Neuron (in vitro differentiated cells): ENCODE measurements at regions not wholly inside any gene's neighbourhood (a gene's known extent, or its start where the extent isn't known, plus 50 kb on each side); places are given as distances from the start of the nearest gene placed in this dataset.
"Not testable (repeated sequence)": the region's sequence is repeated elsewhere in the genome, so short reads cannot be mapped to it uniquely, and the experiment has no call there.

ENCODE experiments used
- H2AFZ ChIP-seq: one replicate; pipeline ENCODE4 v1.6.1; 2013; ENCODE audit warnings: low read depth, mild to moderate bottlenecking, inconsistent platforms, low read length, moderate library complexity
- H3K27me3 ChIP-seq: one replicate; pipeline ENCODE4 v1.6.1; 2013; ENCODE audit warnings: low read length; ENCODE audit not compliant: insufficient read depth
- H3K36me3 ChIP-seq: one replicate; pipeline ENCODE4 v1.6.1; 2013; ENCODE audit warnings: low read length; ENCODE audit not compliant: insufficient read depth
- H3K4me1 ChIP-seq: one replicate; pipeline ENCODE4 v1.6.1; 2013; ENCODE audit warnings: low read length; ENCODE audit not compliant: insufficient read depth
- H3K4me3 ChIP-seq: 2 replicates; pipeline ENCODE4 v1.5.1; 2013; ENCODE audit warnings: mild to moderate bottlenecking, low read length, moderate library complexity
- H3K9me3 ChIP-seq: one replicate; pipeline ENCODE4 v1.6.1; 2013; ENCODE audit warnings: low read length

GRCh38 chr3:171915275-171915674 is 72.1 kb downstream of the TMEM212 start:
- H3K36me3 ChIP-seq, result no peaks in the 10 kb centered on the region
- no peaks in the 10 kb centered on the region for H3K27me3 ChIP-seq
- no peak overlapping the region for H3K4me3 ChIP-seq
- H3K9me3 ChIP-seq, result peaks cover 5% of the 10 kb centered on the region
- H2AFZ ChIP-seq, result no peak overlapping the region
- no peaks in the 10 kb centered on the region for H3K4me1 ChIP-seq

- H3K9me3 ChIP-seq, result peaks cover 5% of the 10 kb centered on the region
- no peak overlapping the region for H2AFZ ChIP-seq
- H3K4me1 ChIP-seq, result no peaks in the 10 kb centered on the region
- no peaks in the 10 kb centered on the region for H3K27me3 ChIP-seq
- H3K4me3 ChIP-seq, result no peak overlapping the region
- H3K36me3 ChIP-seq, result no peaks in the 10 kb centered on the region
These were observed 73.7 kb downstream of the TMEM212 start for GRCh38 chr3:171916888-171917287.

- not testable (repeated sequence) for H3K9me3 ChIP-seq, H3K4me1 ChIP-seq, H3K27me3 ChIP-seq, H3K36me3 ChIP-seq, H2AFZ ChIP-seq, H3K4me3 ChIP-seq
These were observed 79.5 kb downstream of the TMEM212 start for GRCh38 chr3:171922629-171923028.

- H3K9me3 ChIP-seq, H3K4me3 ChIP-seq: not testable (repeated sequence)
These were observed 80.5 kb downstream of the TMEM212 start for GRCh38 chr3:171923668-171924067.

GRCh38 chr3:171924864-171925263 is 81.7 kb downstream of the TMEM212 start:
- H3K4me3 ChIP-seq, H3K9me3 ChIP-seq, H3K4me1 ChIP-seq, H2AFZ ChIP-seq, H3K27me3 ChIP-seq, H3K36me3 ChIP-seq: not testable (repeated sequence)

More at GRCh38 chr3:171923668-171924067, 80.5 kb downstream of the TMEM212 start:
- H2AFZ ChIP-seq, H3K36me3 ChIP-seq, H3K27me3 ChIP-seq, H3K4me1 ChIP-seq: not testable (repeated sequence)

- no peak overlapping the region for H2AFZ ChIP-seq
- no peaks in the 10 kb centered on the region for H3K9me3 ChIP-seq
- no peaks in the 10 kb centered on the region for H3K4me1 ChIP-seq
- no peaks in the 10 kb centered on the region for H3K36me3 ChIP-seq
- H3K4me3 ChIP-seq, result no peak overlapping the region
- H3K27me3 ChIP-seq, result no peaks in the 10 kb centered on the region
These were observed 89.0 kb downstream of the TMEM212 start for GRCh38 chr3:171932153-171932611.

GRCh38 chr3:171933441-171933840 is 90.3 kb downstream of the TMEM212 start:
- Histone ChIP-seq H2AFZ (no peak overlapping the region), H3K4me1 (no peaks in the 10 kb centered on the region), H3K4me3 (no peak overlapping the region), H3K27me3 (no peaks in the 10 kb centered on the region), H3K36me3 (no peaks in the 10 kb centered on the region), H3K9me3 (no peaks in the 10 kb centered on the region)

- Histone ChIP-seq H3K4me1 (peaks cover under 1% of the 10 kb centered on the region), H2AFZ (no peak overlapping the region), H3K27me3 (no peaks in the 10 kb centered on the region), H3K4me3 (no peak overlapping the region), H3K36me3 (no peaks in the 10 kb centered on the region), H3K9me3 (no peaks in the 10 kb centered on the region)
These were observed 92.3 kb downstream of the TMEM212 start for GRCh38 chr3:171935261-171936123.

GRCh38 chr3:171936191-171936841 is 93.2 kb downstream of the TMEM212 start:
- no peaks in the 10 kb centered on the region for H3K9me3 ChIP-seq
- no peaks in the 10 kb centered on the region for H3K27me3 ChIP-seq
- no peak overlapping the region for H2AFZ ChIP-seq
- H3K36me3 ChIP-seq, result no peaks in the 10 kb centered on the region
- peaks cover 5% of the 10 kb centered on the region for H3K4me1 ChIP-seq
- no peak overlapping the region for H3K4me3 ChIP-seq

- no peaks in the 10 kb centered on the region for H3K9me3 ChIP-seq
- H3K36me3 ChIP-seq, result no peaks in the 10 kb centered on the region
- no peaks in the 10 kb centered on the region for H3K27me3 ChIP-seq
- peaks cover 7% of the 10 kb centered on the region for H3K4me1 ChIP-seq
- H2AFZ ChIP-seq, result no peak overlapping the region
- H3K4me3 ChIP-seq, result no peak overlapping the region
These were observed 96.4 kb downstream of the TMEM212 start for GRCh38 chr3:171939578-171939977.

GRCh38 chr3:171940151-171940649 is 97.1 kb downstream of the TMEM212 start:
- Histone ChIP-seq H2AFZ (no peak overlapping the region), H3K36me3 (no peaks in the 10 kb centered on the region), H3K4me1 (peaks cover 9% of the 10 kb centered on the region), H3K4me3 (no peak overlapping the region), H3K9me3 (no peaks in the 10 kb centered on the region), H3K27me3 (no peaks in the 10 kb centered on the region)

GRCh38 chr3:171943262-171944117 is 95.9 kb upstream of the FNDC3B start:
- Histone ChIP-seq H3K27me3 (no peaks in the 10 kb centered on the region), H3K9me3 (no peaks in the 10 kb centered on the region), H3K4me3 (no peak overlapping the region), H3K36me3 (no peaks in the 10 kb centered on the region), H2AFZ (no peak overlapping the region), H3K4me1 (peaks cover 9% of the 10 kb centered on the region)
